ENCODE measurements at regions not wholly inside any gene's neighbourhood (a gene's known extent, or its start where the extent isn't known, plus 50 kb on each side); places are given as distances from the start of the nearest gene placed in this dataset.

GRCh38 chr2:138432971-138433370, 68.6 kb upstream of the SPOPL start:
- TF ChIP-seq CTCF (IDR thresholded peaks at IDR 0.05) (no peak), POLR2A (IDR thresholded peaks at IDR 0.05) (no peak)

All from adrenal gland (tissue), 5 donors.